ENCODE measurements at regions not wholly inside any gene's neighbourhood (a gene's known extent, or its start where the extent isn't known, plus 50 kb on each side); places are given as distances from the start of the nearest gene placed in this dataset.

GRCh38 chrY:19142093-19142492 is 368.6 kb upstream of the HSFY2 start:
- WGBS, 2 donors = 35% methylated on average over 4 of the region's 4 CpGs; no CpG with 5 or more reads in 1 of the 2 donors
- Histone ChIP-seq H3K36me3 (no peaks in the 10 kb centered on the region), H3K9me3 (no peaks in the 10 kb centered on the region), H3K4me1 (no peaks in the 10 kb centered on the region), H3K4me3 (no peak overlapping the region), H3K27me3 (no peaks in the 10 kb centered on the region), H3K27ac (no peak overlapping the region)
- FAIRE-seq (no peak), DNase-seq (no peak), ATAC-seq (no peak)
- intact Hi-C loops (cut with DNase I) = no loop called here
- TF ChIP-seq CTCF (IDR thresholded peaks at IDR 0.05) = no peak

GRCh38 chrY:19140285-19140920 is 366.9 kb upstream of the HSFY2 start:
- FAIRE-seq = no peak
- intact Hi-C loops (cut with DNase I) = no loop called here

GRCh38 chrY:19134426-19134825 is 360.9 kb upstream of the HSFY2 start:
- Histone ChIP-seq H3K36me3 (no peaks in the 10 kb centered on the region), H3K9me3 (no peaks in the 10 kb centered on the region), H3K4me1 (no peaks in the 10 kb centered on the region), H3K27me3 (no peaks in the 10 kb centered on the region), H3K27ac (no peak overlapping the region), H3K4me3 (no peak overlapping the region)
- TF ChIP-seq CTCF (IDR thresholded peaks at IDR 0.05) = no peak
- WGBS, 2 donors = 56% methylated on average over 2 of the region's 2 CpGs; no CpG with 5 or more reads in 1 of the 2 donors
- no peak for DNase-seq
- no peak for FAIRE-seq
- no peak for ATAC-seq
- intact Hi-C loops (cut with DNase I) = no loop called here

More at GRCh38 chrY:19140285-19140920, 366.9 kb upstream of the HSFY2 start:
- TF ChIP-seq CTCF (IDR thresholded peaks at IDR 0.05) = no peak
- Histone ChIP-seq H3K27ac (no peak overlapping the region), H3K4me3 (no peak overlapping the region), H3K9me3 (no peaks in the 10 kb centered on the region), H3K4me1 (no peaks in the 10 kb centered on the region), H3K36me3 (no peaks in the 10 kb centered on the region), H3K27me3 (no peaks in the 10 kb centered on the region)
- ATAC-seq (no peak), DNase-seq (no peak)
- 66% methylated on average over 5 of the region's 5 CpGs; no CpG with 5 or more reads in 1 of the 2 donors for WGBS, 2 donors

GRCh38 chrY:19130569-19131358 is 357.2 kb upstream of the HSFY2 start:
- TF ChIP-seq CTCF (IDR thresholded peaks at IDR 0.05) = no peak
- Histone ChIP-seq H3K4me1 (no peaks in the 10 kb centered on the region), H3K36me3 (no peaks in the 10 kb centered on the region), H3K27me3 (no peaks in the 10 kb centered on the region), H3K9me3 (no peaks in the 10 kb centered on the region), H3K4me3 (no peak overlapping the region), H3K27ac (no peak overlapping the region)
- DNase-seq (no peak), ATAC-seq (no peak), FAIRE-seq (no peak)
- intact Hi-C loops (cut with DNase I) = no loop called here
- WGBS, 2 donors = 22% methylated on average over 2 of the region's 2 CpGs; no CpG with 5 or more reads in 1 of the 2 donors

- Histone ChIP-seq H3K27ac (no peak overlapping the region), H3K4me1 (no peaks in the 10 kb centered on the region), H3K36me3 (no peaks in the 10 kb centered on the region), H3K9me3 (no peaks in the 10 kb centered on the region), H3K4me3 (no peak overlapping the region), H3K27me3 (no peaks in the 10 kb centered on the region)
- intact Hi-C loops (cut with DNase I) = no loop called here
- no peak for TF ChIP-seq CTCF (IDR thresholded peaks at IDR 0.05)
- DNase-seq (no peak), FAIRE-seq (no peak), ATAC-seq (no peak)
- WGBS, 2 donors = 69% methylated on average over 1 of the region's 1 CpG; no CpG with 5 or more reads in 1 of the 2 donors
These were observed 353.4 kb upstream of the HSFY2 start for GRCh38 chrY:19126889-19127288.

Measured in pancreas (tissue), 10 donors.